Activated naive CD8-positive, alpha-beta T cell treated with anti-CD3 and anti-CD28 coated beads, Interleukin-2, amount 10 ng/mL, durations not matched to agents 7 days and 5 days (primary cell): ENCODE measurements at regions not wholly inside any gene's neighbourhood (a gene's known extent, or its start where the extent isn't known, plus 50 kb on each side); places are given as distances from the start of the nearest gene placed in this dataset.

Experiments used
- ATAC-seq: fragments of 150-1000 bp; cut with Tn5 transposase; one replicate; pipeline ENCODE4 v1.10.0; 2021; ENCODE audit warnings: low read depth, moderate library complexity
- POLR2A ChIA-PET: fragments of 350-600 bp; sonication (Branson Sonifier 250); formaldehyde crosslinking; loops from one replicate; lab custom pipeline; 2021; ENCODE audit warnings: antibody characterized with exemption; lab: Charles Lee
- DNase-seq: peaks from one replicate; pipeline ENCODE4 v3.0.0; 2021
- H3K27ac Mint-ChIP-seq: one replicate; pipeline ENCODE4 v1.8.0; 2022; ENCODE audit warnings: mild to moderate bottlenecking, mixed read lengths
- H3K27me3 Mint-ChIP-seq: one replicate; pipeline ENCODE4 v1.8.0; 2022; ENCODE audit warnings: mild to moderate bottlenecking, moderate library complexity, mixed read lengths
- H3K36me3 Mint-ChIP-seq: one replicate; pipeline ENCODE4 v1.8.0; 2021; ENCODE audit warnings: mild to moderate bottlenecking, mixed read lengths
- H3K4me1 Mint-ChIP-seq: one replicate; pipeline ENCODE4 v1.8.0; 2021; ENCODE audit warnings: mixed read lengths
- H3K4me3 Mint-ChIP-seq: one replicate; pipeline ENCODE4 v1.8.0; 2022; ENCODE audit warnings: mild to moderate bottlenecking, moderate library complexity, mixed read lengths
- H3K9me3 Mint-ChIP-seq: one replicate; pipeline ENCODE4 v1.8.0; 2021; ENCODE audit warnings: mixed read lengths

DNA sequence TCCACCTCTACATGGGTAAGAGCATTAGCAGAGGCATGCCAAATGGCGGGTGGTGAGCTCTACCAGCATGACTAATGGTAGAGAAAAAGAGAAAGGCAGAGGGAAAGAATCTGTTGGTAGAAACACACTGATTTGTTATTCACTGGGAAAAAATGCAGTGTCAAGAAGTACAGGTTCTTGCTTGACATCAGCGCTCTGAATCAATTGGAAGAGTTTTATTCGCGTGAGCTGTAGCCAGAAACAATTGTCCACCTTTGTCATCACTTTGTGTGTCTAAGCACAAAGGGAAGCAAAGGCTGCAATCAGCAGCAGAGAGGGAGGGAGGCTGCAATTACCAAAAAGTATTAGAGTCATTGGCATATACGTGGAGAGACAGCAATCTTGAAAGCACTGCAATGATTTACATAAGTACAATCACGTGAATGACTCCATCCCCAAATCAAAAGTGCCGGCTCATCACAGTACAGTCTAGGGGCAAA lies 67.7 kb upstream of the HS3ST1 start:
- ATAC-seq (no peak), DNase-seq (no peak)
- H3K36me3 Mint-ChIP-seq: no peaks in the 10 kb centered on the region
- H3K4me3 Mint-ChIP-seq: no peak overlapping the region
- no peaks in the 10 kb centered on the region for H3K27me3 Mint-ChIP-seq
- H3K4me1 Mint-ChIP-seq: peaks cover 8% of the 10 kb centered on the region
- POLR2A ChIA-PET: no interaction called here
- no peaks in the 10 kb centered on the region for H3K9me3 Mint-ChIP-seq
- no peak overlapping the region for H3K27ac Mint-ChIP-seq

DNA sequence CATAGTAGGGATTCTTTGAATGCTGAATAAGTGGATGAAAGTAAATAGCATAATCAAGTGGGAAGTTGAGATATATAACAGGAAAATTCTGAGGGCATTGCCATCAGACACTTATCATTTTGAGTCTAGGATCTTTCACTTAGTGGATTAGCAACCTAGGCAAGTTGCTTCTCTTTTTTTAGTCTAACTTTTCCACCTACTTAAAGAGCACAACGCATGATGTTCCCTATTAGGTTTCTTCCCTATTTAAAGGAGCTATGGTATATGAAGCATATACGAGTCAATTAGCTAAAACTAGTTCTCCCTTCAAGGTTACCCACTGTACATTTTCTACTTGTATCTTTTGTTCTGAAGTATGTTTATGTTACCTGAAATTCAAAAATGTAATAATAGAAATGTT lies 67.1 kb upstream of the HS3ST1 start:
- peaks cover 2% of the 10 kb centered on the region for H3K9me3 Mint-ChIP-seq

GRCh38 chr4:11495291-11495690 lies 66.6 kb upstream of the HS3ST1 start:
- no peak for DNase-seq
- Mint-ChIP-seq H3K4me1 (peaks cover 11% of the 10 kb centered on the region), H3K9me3 (peaks cover 3% of the 10 kb centered on the region), H3K27ac (no peak overlapping the region), H3K36me3 (peaks cover 3% of the 10 kb centered on the region), H3K4me3 (no peak overlapping the region), H3K27me3 (no peaks in the 10 kb centered on the region)
- ATAC-seq: no peak
- POLR2A ChIA-PET: no interaction called here

More for the DNA sequence above, 67.1 kb upstream of the HS3ST1 start:
- ATAC-seq (no peak), DNase-seq (no peak)
- Mint-ChIP-seq H3K27me3 (no peaks in the 10 kb centered on the region), H3K4me3 (no peak overlapping the region), H3K36me3 (peaks cover 2% of the 10 kb centered on the region), H3K4me1 (peaks cover 10% of the 10 kb centered on the region), H3K27ac (no peak overlapping the region)
- POLR2A ChIA-PET: no interaction called here

GRCh38 chr4:11494232-11494631 lies 65.5 kb upstream of the HS3ST1 start:
- Mint-ChIP-seq H3K4me1 (peaks cover 11% of the 10 kb centered on the region), H3K27ac (no peak overlapping the region), H3K27me3 (no peaks in the 10 kb centered on the region), H3K4me3 (no peak overlapping the region), H3K36me3 (peaks cover 3% of the 10 kb centered on the region), H3K9me3 (peaks cover 3% of the 10 kb centered on the region)
- POLR2A ChIA-PET: no interaction called here
- no peak for DNase-seq
- no peak for ATAC-seq

GRCh38 chr4:11489453-11490083 lies 60.9 kb upstream of the HS3ST1 start:
- Mint-ChIP-seq H3K36me3 (peaks cover 7% of the 10 kb centered on the region), H3K4me1 (peaks cover 22% of the 10 kb centered on the region), H3K27ac (no peak overlapping the region), H3K4me3 (no peak overlapping the region), H3K27me3 (no peaks in the 10 kb centered on the region), H3K9me3 (peaks cover 6% of the 10 kb centered on the region)
- POLR2A ChIA-PET: no interaction called here
- ATAC-seq (no peak), DNase-seq (no peak)

DNA sequence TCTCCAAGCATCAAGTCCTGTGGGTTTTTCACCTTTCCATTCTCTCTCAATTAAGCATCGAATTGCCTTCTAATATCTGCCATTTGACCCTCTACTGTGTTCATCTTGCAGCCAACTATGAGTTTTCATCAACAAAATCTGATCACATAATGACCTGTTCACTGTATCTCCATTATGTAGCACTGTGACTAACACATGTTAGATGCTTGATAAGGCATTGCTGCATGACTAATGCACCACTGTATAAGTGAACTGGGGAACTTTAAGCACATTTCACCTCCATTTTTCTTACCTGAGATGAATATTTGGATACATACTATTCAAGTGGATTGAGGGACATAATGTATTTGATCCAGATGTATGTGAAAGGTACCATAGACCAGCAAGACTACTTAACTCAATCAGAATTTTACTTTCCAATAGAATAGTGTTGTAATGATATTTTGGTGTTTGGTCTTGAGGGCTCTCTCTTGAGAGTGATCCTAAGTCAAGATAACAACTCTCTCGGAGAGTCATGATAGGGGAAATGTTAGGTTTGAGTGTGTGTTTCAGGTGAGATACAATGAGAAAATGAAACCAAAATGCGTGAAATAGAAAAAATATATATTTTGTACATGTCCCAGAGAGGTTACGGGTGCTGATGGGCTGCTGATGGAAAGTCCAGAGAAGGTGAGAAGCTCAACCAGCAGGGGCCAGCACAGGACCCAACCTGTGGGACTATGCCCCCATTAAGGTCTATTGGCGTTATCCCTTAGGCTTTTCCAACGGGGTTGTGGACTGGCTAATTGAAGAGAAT lies 60.2 kb upstream of the HS3ST1 start:
- DNase-seq: no peak
- peaks cover 6% of the 10 kb centered on the region for H3K9me3 Mint-ChIP-seq
- H3K4me3 Mint-ChIP-seq: no peak overlapping the region
- H3K36me3 Mint-ChIP-seq: peaks cover 7% of the 10 kb centered on the region
- POLR2A ChIA-PET: no interaction called here
- H3K4me1 Mint-ChIP-seq: peaks cover 23% of the 10 kb centered on the region
- ATAC-seq: no peak
- H3K27ac Mint-ChIP-seq: no peak overlapping the region
- H3K27me3 Mint-ChIP-seq: no peaks in the 10 kb centered on the region

DNA sequence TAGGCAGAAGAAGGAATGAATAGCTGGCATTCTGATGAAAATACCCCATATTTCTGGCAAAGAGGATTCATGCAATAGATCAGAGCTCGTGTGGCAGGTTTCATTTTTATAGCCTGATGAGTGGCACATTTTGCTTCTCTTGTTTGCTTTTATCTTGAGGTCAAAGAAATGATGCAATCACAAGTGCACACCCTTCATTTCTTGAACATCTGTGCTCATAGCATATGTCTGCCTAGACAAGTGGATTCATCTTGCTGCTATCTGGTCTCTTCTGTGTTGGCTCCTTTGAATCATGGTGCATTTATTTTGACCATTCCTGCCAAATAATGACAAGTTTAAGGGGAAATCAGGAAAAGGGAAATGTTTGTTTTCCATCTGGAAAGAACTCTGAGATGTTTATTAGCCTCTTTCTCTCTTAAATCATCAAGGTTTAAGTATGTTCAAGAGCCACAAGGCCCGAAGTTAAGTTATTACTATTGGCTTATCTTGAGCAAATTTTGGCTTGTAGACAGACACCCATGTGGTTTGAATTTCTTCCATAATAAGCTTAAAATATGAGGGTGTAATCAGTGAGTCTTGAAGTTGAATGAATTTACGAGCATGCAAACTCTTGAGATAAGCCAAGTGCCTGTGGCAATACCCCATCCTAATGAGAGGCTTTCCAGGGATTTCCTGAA lies 59.3 kb upstream of the HS3ST1 start:
- ATAC-seq: no peak
- no peak for DNase-seq
- no peaks in the 10 kb centered on the region for H3K27me3 Mint-ChIP-seq
- H3K9me3 Mint-ChIP-seq: peaks cover 6% of the 10 kb centered on the region
- H3K36me3 Mint-ChIP-seq: peaks cover 7% of the 10 kb centered on the region
- POLR2A ChIA-PET: no interaction called here
- H3K4me1 Mint-ChIP-seq: peaks cover 24% of the 10 kb centered on the region
- peak overlapping the region; percentile 32 for H3K27ac Mint-ChIP-seq
- H3K4me3 Mint-ChIP-seq: no peak overlapping the region

GRCh38 chr4:11487139-11487538 lies 58.4 kb upstream of the HS3ST1 start:
- peaks cover 6% of the 10 kb centered on the region for H3K9me3 Mint-ChIP-seq
- no peak for DNase-seq
- H3K4me3 Mint-ChIP-seq: peak overlapping the region; percentile 8
- peaks cover 7% of the 10 kb centered on the region for H3K36me3 Mint-ChIP-seq
- no peak overlapping the region for H3K27ac Mint-ChIP-seq
- POLR2A ChIA-PET: no interaction called here
- peaks cover 30% of the 10 kb centered on the region for H3K4me1 Mint-ChIP-seq
- no peaks in the 10 kb centered on the region for H3K27me3 Mint-ChIP-seq
- peak; percentile 68 for ATAC-seq

GRCh38 chr4:11485926-11486325 lies 57.2 kb upstream of the HS3ST1 start:
- H3K27ac Mint-ChIP-seq: no peak overlapping the region
- H3K4me1 Mint-ChIP-seq: peaks cover 28% of the 10 kb centered on the region
- peaks cover 6% of the 10 kb centered on the region for H3K36me3 Mint-ChIP-seq
- peaks cover 5% of the 10 kb centered on the region for H3K9me3 Mint-ChIP-seq
- no peak overlapping the region for H3K4me3 Mint-ChIP-seq
- no peak for ATAC-seq
- POLR2A ChIA-PET: no interaction called here
- H3K27me3 Mint-ChIP-seq: no peaks in the 10 kb centered on the region
- DNase-seq: no peak

GRCh38 chr4:11484531-11484930 lies 55.8 kb upstream of the HS3ST1 start:
- Mint-ChIP-seq H3K4me3 (no peak overlapping the region), H3K36me3 (peaks cover 4% of the 10 kb centered on the region), H3K27ac (no peak overlapping the region), H3K4me1 (peaks cover 26% of the 10 kb centered on the region), H3K27me3 (no peaks in the 10 kb centered on the region), H3K9me3 (peaks cover 2% of the 10 kb centered on the region)
- no peak for ATAC-seq
- no peak for DNase-seq
- POLR2A ChIA-PET: no interaction called here

DNA sequence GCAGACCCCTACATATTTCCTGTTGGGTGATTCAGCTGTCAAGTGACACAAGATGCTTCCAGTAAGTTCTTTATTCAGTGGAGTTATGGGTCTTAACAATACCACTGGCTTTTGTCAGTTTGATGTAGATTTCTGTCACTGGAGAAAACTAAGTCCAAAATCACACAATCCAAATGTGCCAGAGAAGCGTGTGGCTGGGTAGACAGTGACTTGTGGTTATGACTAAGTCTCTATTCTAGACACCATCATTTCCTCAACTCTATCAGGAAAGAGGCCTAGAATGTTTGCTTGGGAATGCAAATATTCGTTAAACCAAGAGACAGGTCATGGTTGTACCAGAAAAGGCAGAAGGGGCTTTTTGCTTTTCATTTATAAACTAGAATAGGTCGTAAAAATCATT lies 54.4 kb upstream of the HS3ST1 start:
- POLR2A ChIA-PET: no interaction called here
- Mint-ChIP-seq H3K27me3 (no peaks in the 10 kb centered on the region), H3K9me3 (peaks cover 2% of the 10 kb centered on the region), H3K36me3 (peaks cover 4% of the 10 kb centered on the region), H3K4me3 (no peak overlapping the region), H3K4me1 (peaks cover 21% of the 10 kb centered on the region), H3K27ac (no peak overlapping the region)
- DNase-seq: no peak
- no peak for ATAC-seq

DNA sequence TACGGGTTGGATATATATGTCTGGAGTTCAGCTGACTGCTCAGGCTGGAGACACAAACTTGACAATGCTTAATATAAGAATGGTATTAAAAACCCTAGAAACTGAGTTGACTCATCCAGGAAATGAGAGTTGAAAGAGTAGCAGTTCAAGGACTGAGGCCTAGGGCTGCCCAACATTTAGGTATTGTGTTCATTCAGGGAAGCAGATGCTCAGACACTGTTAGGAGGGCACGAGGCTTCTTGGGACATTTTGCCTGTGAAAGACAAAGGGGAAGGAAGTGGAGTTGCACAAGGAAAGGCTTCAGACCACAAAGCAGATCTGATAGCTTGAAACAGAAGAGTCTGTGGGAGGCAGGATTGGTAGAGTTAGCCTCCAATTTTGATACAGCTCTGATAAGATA lies 52.0 kb upstream of the HS3ST1 start:
- Mint-ChIP-seq H3K4me1 (peaks cover 9% of the 10 kb centered on the region), H3K36me3 (peaks cover 7% of the 10 kb centered on the region), H3K27ac (no peak overlapping the region), H3K4me3 (no peak overlapping the region), H3K27me3 (no peaks in the 10 kb centered on the region), H3K9me3 (peaks cover 8% of the 10 kb centered on the region)
- ATAC-seq (peak; percentile 100), DNase-seq (no peak)
- POLR2A ChIA-PET: interaction anchor here (1.3 kb wide), 1 partner anchor 9 kb away, joined by 6 read pairs; no protein-coding TSS in a partner anchor
